ENCODE measurements at regions not wholly inside any gene's neighbourhood (a gene's known extent, or its start where the extent isn't known, plus 50 kb on each side); places are given as distances from the start of the nearest gene placed in this dataset.

GRCh38 chr9:90499761-90500160 lies 142.9 kb downstream of the DIRAS2 start:
- H3K14ac ChIP-seq (ENCODE audit: insufficient read length), result no peak overlapping the region
- FAIRE-seq, result no peak
- no peak overlapping the region for H4K91ac ChIP-seq (replicated peaks; ENCODE audit: insufficient read length, low read length)
- TF ChIP-seq JUND (IDR thresholded peaks at IDR 0.05; ENCODE audit: low read length) (no peak), RNF2 (IDR thresholded peaks at IDR 0.05; ENCODE audit: borderline replicate concordance, low read depth, low read length, missing control alignments, poor library complexity, severe bottlenecking) (no peak), ZNF274 (IDR thresholded peaks at IDR 0.05; ENCODE audit: borderline replicate concordance, extremely low read depth, low read length) (no peak), POU5F1 (IDR thresholded peaks at IDR 0.05; ENCODE audit: low read depth, low read length) (no peak), RAD21 (IDR thresholded peaks at IDR 0.05 in 1 of 2, conservative IDR thresholded peaks at IDR 0.05 in 1 of 2; ENCODE audit: low read depth in 2 of 2, low read length in 2 of 2) (no peak)

More at GRCh38 chr9:90499761-90500160, 142.9 kb downstream of the DIRAS2 start:
- Histone ChIP-seq H4K8ac (ENCODE audit: extremely low read depth, insufficient read depth, low read length) (no peak overlapping the region), H3K9me3 (ENCODE audit: insufficient read depth in 2 of 2, low read depth in 1 of 2, low read length in 1 of 2) (no peaks in the 10 kb centered on the region), H3K23ac (ENCODE audit: insufficient read length) (no peak overlapping the region), H4K20me1 (replicated peaks in 1 of 2; ENCODE audit: control insufficient read depth in 1 of 2, insufficient read depth in 2 of 2, low read length in 2 of 2) (no peaks in the 10 kb centered on the region), H2BK20ac (ENCODE audit: low read length) (no peak overlapping the region), H2AFZ (ENCODE audit: low read length) (no peak overlapping the region), H3K9ac (replicated peaks in 1 of 4; ENCODE audit: extremely low read depth in 1 of 4, low read depth in 3 of 4, low read length in 3 of 4) (no peak overlapping the region), H3K36me3 (ENCODE audit: control insufficient read depth in 2 of 4, insufficient read depth in 4 of 4, low read length in 3 of 4) (no peaks in the 10 kb centered on the region), H3K4ac (replicated peaks; ENCODE audit: insufficient read length, low read depth, low read length) (no peak overlapping the region), H3K79me1 (ENCODE audit: low read depth, low read length) (no peaks in the 10 kb centered on the region), H3K4me1 (replicated peaks in 1 of 4; ENCODE audit: control insufficient read depth in 3 of 4, insufficient read depth in 4 of 4, low read length in 3 of 4) (peaks cover 0 to 9% (median 3%) of the 10 kb centered on the region in 4 experiments; a peak in 6 of 7 replicates), H3K27me3 (replicated peaks in 1 of 4; ENCODE audit: control insufficient read depth in 3 of 4, extremely low read depth in 1 of 4, insufficient read depth in 3 of 4, low read length in 3 of 4) (no peaks in the 10 kb centered on the region), H4K5ac (ENCODE audit: insufficient read length, low read depth, low read length) (no peak overlapping the region), H2BK15ac (ENCODE audit: low read length) (no peak overlapping the region), H3K18ac (ENCODE audit: extremely low read depth, low read length) (no peak overlapping the region), H3K23me2 (ENCODE audit: low read depth, low read length) (no peaks in the 10 kb centered on the region), H3K56ac (replicated peaks; ENCODE audit: insufficient read length, low read depth, low read length) (no peak overlapping the region), H3K4me3 (ENCODE audit: extremely low read depth in 1 of 4, insufficient read depth in 2 of 4, low read depth in 3 of 4, low read length in 4 of 4) (no peak overlapping the region), H3K4me2 (ENCODE audit: insufficient read depth in 1 of 2, low read depth in 2 of 2, low read length in 2 of 2) (no peak overlapping the region), H3K27ac (ENCODE audit: low read depth, low read length) (no peak overlapping the region), H3K79me2 (ENCODE audit: control insufficient read depth in 1 of 2, insufficient read depth in 2 of 2, low read length in 2 of 2) (no peaks in the 10 kb centered on the region), H2BK5ac (ENCODE audit: low read depth, low read length) (no peak overlapping the region), H2BK12ac (ENCODE audit: low read depth, low read length) (no peak overlapping the region), H2BK120ac (replicated peaks; ENCODE audit: low read depth, low read length) (no peak overlapping the region), H2AK5ac (ENCODE audit: low read depth, low read length) (no peak overlapping the region)
- no peak for DNase-seq (ENCODE audit: low read depth in 1 of 2, low spot score in 2 of 2)
- POLR2A ChIA-PET (ENCODE audit: partially characterized antibody), result no interaction called here
- CTCF ChIA-PET (ENCODE audit: partially characterized antibody), result no interaction called here
- 89% methylated on average over 2 of the region's 2 CpGs; no CpG with 5 or more reads in 1 of the 2 experiments for WGBS, 2 experiments (ENCODE audit: extremely low coverage in 1 of 2, insufficient coverage in 1 of 2, insufficient read length in 1 of 2, insufficient replicate concordance in 2 of 2, low coverage in 1 of 2, low lambda C conversion rate in 2 of 2, missing lambda C conversion rate in 1 of 2)

All from H1 (cell line).